Thyroid gland (tissue), 4 donors: ENCODE measurements at regions not wholly inside any gene's neighbourhood (a gene's known extent, or its start where the extent isn't known, plus 50 kb on each side); places are given as distances from the start of the nearest gene placed in this dataset.

Experiments
- CTCF ChIP-seq, 6 experiments: fragments of 200-600 bp in 3 of 6; fragments of 450-650 bp in 3 of 6; sonication (generic) in 3 of 6; IDR thresholded peaks; one replicate each; pipeline ENCODE4 v1.5.1; 2016 to 2019; ENCODE audit warnings: antibody characterized with exemption in 6 of 6, mild to moderate bottlenecking in 2 of 6, inconsistent platforms in 1 of 6, moderate library complexity in 1 of 6
- POLR2A ChIP-seq, 2 donors: fragments of 450-650 bp; IDR thresholded peaks; one replicate each; pipeline ENCODE4 v1.6.1; 2017; ENCODE audit warnings: antibody characterized with exemption in 2 of 2, mild to moderate bottlenecking in 2 of 2, moderate library complexity in 1 of 2

- TF ChIP-seq CTCF (IDR thresholded peaks at IDR 0.05) (no peak), POLR2A (IDR thresholded peaks at IDR 0.05) (no peak)
These were observed 145.4 kb upstream of the ADARB2 start for GRCh38 chr10:1882728-1883127.
